ENCODE measurements at regions not wholly inside any gene's neighbourhood (a gene's known extent, or its start where the extent isn't known, plus 50 kb on each side); places are given as distances from the start of the nearest gene placed in this dataset.

DNA sequence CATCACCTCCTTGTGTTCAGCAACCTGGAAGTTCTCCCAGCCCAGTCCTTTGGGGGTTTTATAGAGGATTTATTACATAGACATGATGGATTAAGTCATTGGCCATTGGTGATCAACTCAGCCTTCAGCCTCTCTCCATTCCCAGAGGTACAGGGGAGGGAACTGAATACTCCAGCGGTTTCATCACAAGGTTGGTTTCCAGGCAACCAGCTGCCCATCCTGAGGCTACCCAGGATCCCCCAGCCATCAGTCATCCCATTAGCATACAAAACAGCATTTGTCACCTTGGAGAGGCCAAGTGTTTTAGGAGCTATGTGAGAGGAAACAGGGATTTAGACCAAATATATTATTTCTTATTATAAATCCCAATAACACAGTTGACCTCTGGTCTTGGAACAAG is 584.8 kb upstream of the NRP1 start:
- TF ChIP-seq POLR2AphosphoS5 (IDR thresholded peaks at IDR 0.05; ENCODE audit: low read depth, low read length) (no peak), SIN3A (IDR thresholded peaks at IDR 0.05; ENCODE audit: borderline replicate concordance, insufficient read depth, low read length) (no peak), REST (IDR thresholded peaks at IDR 0.05; ENCODE audit: insufficient read depth in 1 of 2, low read depth in 2 of 2, low read length in 2 of 2) (no peak), TAF1 (IDR thresholded peaks at IDR 0.05; ENCODE audit: borderline replicate concordance, insufficient read depth, low read length) (no peak), FOXP2 (optimal IDR thresholded peaks at IDR 0.05; ENCODE audit: borderline replicate concordance, extremely low read depth, extremely low read length, insufficient read depth) (no peak)

Measured in PFSK-1 (cell line).